GM21367 (cell line): ENCODE measurements at regions not wholly inside any gene's neighbourhood (a gene's known extent, or its start where the extent isn't known, plus 50 kb on each side); places are given as distances from the start of the nearest gene placed in this dataset.
"Not testable (repeated sequence)": the region's sequence is repeated elsewhere in the genome, so short reads cannot be mapped to it uniquely, and the experiment has no call there.

Experiments used
- ATAC-seq: cut with Tn5 transposase; IDR thresholded peaks from one replicate; pipeline ENCODE4 v1.9.1; 2021; ENCODE audit not compliant: unreplicated experiment

GRCh38 chr12:38016602-38017001 lies 300.0 kb upstream of the ALG10B start:
- no peak for ATAC-seq

- ATAC-seq: no peak
Measured at GRCh38 chr12:38025916-38026315, 290.7 kb upstream of the ALG10B start.

GRCh38 chr12:38053113-38053512 lies 263.5 kb upstream of the ALG10B start:
- ATAC-seq: no peak

- ATAC-seq: no peak
Measured at GRCh38 chr12:38053655-38054464, 262.7 kb upstream of the ALG10B start.

- no peak for ATAC-seq
Measured at GRCh38 chr12:38056701-38057689, 259.6 kb upstream of the ALG10B start.

- no peak for ATAC-seq
Measured at GRCh38 chr12:38099686-38100085, 216.9 kb upstream of the ALG10B start.

GRCh38 chr12:38101753-38102152 lies 214.8 kb upstream of the ALG10B start:
- no peak for ATAC-seq

- no peak for ATAC-seq
Measured at GRCh38 chr12:38102197-38102596, 214.4 kb upstream of the ALG10B start.

GRCh38 chr12:38110026-38110699 lies 206.4 kb upstream of the ALG10B start:
- ATAC-seq: no peak

GRCh38 chr12:38113991-38114390 lies 202.6 kb upstream of the ALG10B start:
- no peak for ATAC-seq

GRCh38 chr12:38116968-38117367 lies 199.6 kb upstream of the ALG10B start:
- ATAC-seq: no peak

- ATAC-seq: no peak
Measured at GRCh38 chr12:38118632-38119031, 197.9 kb upstream of the ALG10B start.

GRCh38 chr12:38120438-38120837 lies 196.1 kb upstream of the ALG10B start:
- no peak for ATAC-seq

- ATAC-seq: not testable (repeated sequence)
Measured at GRCh38 chr12:38123028-38123427, 193.5 kb upstream of the ALG10B start.

GRCh38 chr12:38123566-38124246 lies 192.9 kb upstream of the ALG10B start:
- no peak for ATAC-seq

GRCh38 chr12:38124247-38125012 lies 192.1 kb upstream of the ALG10B start:
- ATAC-seq: no peak

GRCh38 chr12:38132139-38132538 lies 184.4 kb upstream of the ALG10B start:
- no peak for ATAC-seq

- ATAC-seq: no peak
Measured at GRCh38 chr12:38137287-38137686, 179.3 kb upstream of the ALG10B start.

GRCh38 chr12:38137716-38138115 lies 178.9 kb upstream of the ALG10B start:
- ATAC-seq: no peak
